Tibial nerve (tissue), 4 donors: ENCODE measurements at regions not wholly inside any gene's neighbourhood (a gene's known extent, or its start where the extent isn't known, plus 50 kb on each side); places are given as distances from the start of the nearest gene placed in this dataset.

Experiments
- DNase-seq, 2 donors: peaks; one replicate each; pipeline ENCODE4 v3.0.0-alpha.2; 2019; ENCODE audit warnings: low spot score in 2 of 2
- H3K27ac ChIP-seq, 4 donors: fragments of 200-600 bp; sonication (generic) in 3 of 4; one replicate each; pipeline ENCODE4 v1.5.1; 2017 to 2019; ENCODE audit warnings: mild to moderate bottlenecking in 1 of 4
- H3K27me3 ChIP-seq, 2 donors: fragments of 200-600 bp; sonication (generic) in 1 of 2; one replicate each; pipeline versions ENCODE4 v1.5.1 to v1.6.0; 2017 to 2019
- H3K36me3 ChIP-seq, 3 donors: fragments of 200-600 bp; sonication (generic); one replicate each; pipeline ENCODE4 v1.5.1; 2018 to 2019
- H3K4me1 ChIP-seq, 4 donors: fragments of 200-600 bp; sonication (generic) in 3 of 4; one replicate each; pipeline ENCODE4 v1.5.1; 2017 to 2019
- H3K4me3 ChIP-seq, 4 donors: fragments of 200-600 bp; sonication (generic) in 3 of 4; one replicate each; pipeline ENCODE4 v1.5.1; 2017 to 2019; ENCODE audit warnings: mild to moderate bottlenecking in 1 of 4, moderate library complexity in 1 of 4
- H3K9me3 ChIP-seq, 4 donors: fragments of 200-600 bp; sonication (generic) in 3 of 4; one replicate each; pipeline ENCODE4 v1.5.1; 2017 to 2019
- EP300 ChIP-seq, 2 donors: sonication (generic); formaldehyde crosslinking; IDR thresholded peaks; one replicate each; pipeline ENCODE4 v1.6.1; 2017; ENCODE audit warnings: antibody characterized with exemption in 2 of 2, mild to moderate bottlenecking in 1 of 2
- POLR2A ChIP-seq, 2 donors: fragments of 450-650 bp; IDR thresholded peaks; one replicate each; pipeline ENCODE4 v1.6.1; 2017; ENCODE audit warnings: antibody characterized with exemption in 2 of 2, mild to moderate bottlenecking in 2 of 2, moderate library complexity in 2 of 2
- WGBS, 2 donors: methylation state at CpG; one replicate each; pipeline ENCODE4 v1.1.5; 2018; 5-methylcytosine and 5-hydroxymethylcytosine counted together
- TF ChIP-seq, protein P1 (sequence below), 5 experiments: fragments of 200-600 bp in 3 of 5; fragments of 450-650 bp in 2 of 5; sonication (generic) in 3 of 5; IDR thresholded peaks; one replicate each; pipeline ENCODE4 v1.5.1; 2016 to 2019; ENCODE audit warnings: antibody characterized with exemption in 5 of 5, mild to moderate bottlenecking in 3 of 5, moderate library complexity in 2 of 5

DNA sequence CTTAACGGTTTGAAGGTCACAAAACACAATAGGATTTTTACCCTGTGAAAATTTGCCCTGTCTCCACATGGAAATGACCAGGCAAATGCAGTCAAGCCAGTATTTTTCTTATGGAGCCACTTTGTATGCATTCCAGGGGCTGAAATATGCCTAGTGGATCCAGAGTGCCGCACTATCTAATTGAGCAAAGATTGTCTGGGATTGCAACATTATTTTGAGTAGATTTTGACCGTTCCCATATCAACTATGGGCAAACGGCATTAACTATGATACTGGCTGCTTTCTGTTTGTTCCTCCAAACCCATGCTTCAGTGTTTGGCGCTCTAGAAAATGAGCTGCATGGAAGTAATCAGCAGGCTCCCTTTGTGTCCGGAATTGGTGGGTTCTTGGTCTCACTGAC is 223.0 kb downstream of the BTG1 start:
- H3K9me3 ChIP-seq, result no peaks in the 10 kb centered on the region
- no peak overlapping the region for H3K4me3 ChIP-seq
- no peaks in the 10 kb centered on the region for H3K27me3 ChIP-seq
- TF ChIP-seq EP300 (IDR thresholded peaks at IDR 0.05) (no peak), POLR2A (IDR thresholded peaks at IDR 0.05) (no peak)
- TF ChIP-seq, protein P1, sequence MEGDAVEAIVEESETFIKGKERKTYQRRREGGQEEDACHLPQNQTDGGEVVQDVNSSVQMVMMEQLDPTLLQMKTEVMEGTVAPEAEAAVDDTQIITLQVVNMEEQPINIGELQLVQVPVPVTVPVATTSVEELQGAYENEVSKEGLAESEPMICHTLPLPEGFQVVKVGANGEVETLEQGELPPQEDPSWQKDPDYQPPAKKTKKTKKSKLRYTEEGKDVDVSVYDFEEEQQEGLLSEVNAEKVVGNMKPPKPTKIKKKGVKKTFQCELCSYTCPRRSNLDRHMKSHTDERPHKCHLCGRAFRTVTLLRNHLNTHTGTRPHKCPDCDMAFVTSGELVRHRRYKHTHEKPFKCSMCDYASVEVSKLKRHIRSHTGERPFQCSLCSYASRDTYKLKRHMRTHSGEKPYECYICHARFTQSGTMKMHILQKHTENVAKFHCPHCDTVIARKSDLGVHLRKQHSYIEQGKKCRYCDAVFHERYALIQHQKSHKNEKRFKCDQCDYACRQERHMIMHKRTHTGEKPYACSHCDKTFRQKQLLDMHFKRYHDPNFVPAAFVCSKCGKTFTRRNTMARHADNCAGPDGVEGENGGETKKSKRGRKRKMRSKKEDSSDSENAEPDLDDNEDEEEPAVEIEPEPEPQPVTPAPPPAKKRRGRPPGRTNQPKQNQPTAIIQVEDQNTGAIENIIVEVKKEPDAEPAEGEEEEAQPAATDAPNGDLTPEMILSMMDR (IDR thresholded peaks at IDR 0.05), result no peak
- 93% methylated on average over 6 of the region's 6 CpGs for WGBS, 2 donors
- DNase-seq, result no peak
- no peaks in the 10 kb centered on the region for H3K36me3 ChIP-seq
- no peak overlapping the region for H3K27ac ChIP-seq
- peaks cover 0 to 3% (median 0%) of the 10 kb centered on the region in 4 donors for H3K4me1 ChIP-seq

DNA sequence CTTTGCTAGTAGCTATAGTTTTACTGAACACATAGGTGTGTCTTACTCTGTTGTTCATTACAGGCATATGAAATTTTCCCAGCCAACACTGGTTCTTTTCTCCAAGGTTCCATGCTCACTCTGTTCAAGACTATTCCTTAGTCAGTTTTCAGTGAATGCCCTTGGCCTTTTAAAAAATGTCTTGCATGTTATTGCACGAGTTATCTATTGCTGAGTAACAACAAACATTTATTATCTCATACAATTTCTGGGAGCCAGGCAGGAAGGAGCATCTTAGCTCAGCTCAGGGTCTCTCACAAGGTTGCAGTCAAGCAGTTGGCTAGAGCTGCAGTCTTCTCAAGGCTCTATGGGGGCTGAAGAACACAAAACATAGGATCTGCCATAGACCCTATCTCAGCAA is 223.5 kb downstream of the BTG1 start:
- Histone ChIP-seq H3K36me3 (no peaks in the 10 kb centered on the region), H3K9me3 (no peaks in the 10 kb centered on the region), H3K27ac (no peak overlapping the region), H3K4me1 (peaks cover 0 to 3% (median 0%) of the 10 kb centered on the region in 4 donors), H3K27me3 (no peaks in the 10 kb centered on the region), H3K4me3 (no peak overlapping the region)
- DNase-seq, result no peak
- TF ChIP-seq, protein P1 (IDR thresholded peaks at IDR 0.05), result no peak
- TF ChIP-seq EP300 (IDR thresholded peaks at IDR 0.05) (no peak), POLR2A (IDR thresholded peaks at IDR 0.05) (no peak)
- 28 to 32% methylated on average over 1 of the region's 1 CpG for WGBS, 2 donors

DNA sequence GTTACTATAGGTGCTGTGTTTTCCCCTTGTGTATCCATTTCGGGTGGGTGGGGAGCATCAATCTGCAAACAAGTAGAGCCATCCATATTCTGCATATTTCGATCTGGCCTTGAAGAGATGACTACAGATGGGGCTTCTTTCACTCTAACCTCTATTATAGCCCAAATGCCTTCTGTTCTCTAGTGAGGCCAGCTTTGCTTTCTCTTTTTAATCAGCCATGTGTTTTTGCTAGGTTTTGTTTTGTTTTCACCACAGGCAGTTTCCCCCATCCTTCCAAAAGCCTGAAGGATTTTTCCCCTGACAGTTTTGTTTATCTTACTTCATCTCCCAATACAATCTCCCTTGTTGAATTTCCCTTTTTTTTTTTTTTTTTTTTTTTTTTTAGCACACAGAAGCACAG is 224.1 kb downstream of the BTG1 start:
- H3K27ac ChIP-seq, result no peak overlapping the region
- TF ChIP-seq, protein P1 (IDR thresholded peaks at IDR 0.05), result no peak
- TF ChIP-seq EP300 (IDR thresholded peaks at IDR 0.05) (no peak), POLR2A (IDR thresholded peaks at IDR 0.05) (no peak)
- H3K27me3 ChIP-seq, result no peaks in the 10 kb centered on the region
- H3K4me1 ChIP-seq, result peaks cover 0 to 3% (median 0%) of the 10 kb centered on the region in 4 donors
- H3K36me3 ChIP-seq, result no peaks in the 10 kb centered on the region
- WGBS, 2 donors, result 68 to 77% methylated on average over 2 of the region's 2 CpGs
- no peaks in the 10 kb centered on the region for H3K9me3 ChIP-seq
- H3K4me3 ChIP-seq, result no peak overlapping the region
- no peak for DNase-seq

DNA sequence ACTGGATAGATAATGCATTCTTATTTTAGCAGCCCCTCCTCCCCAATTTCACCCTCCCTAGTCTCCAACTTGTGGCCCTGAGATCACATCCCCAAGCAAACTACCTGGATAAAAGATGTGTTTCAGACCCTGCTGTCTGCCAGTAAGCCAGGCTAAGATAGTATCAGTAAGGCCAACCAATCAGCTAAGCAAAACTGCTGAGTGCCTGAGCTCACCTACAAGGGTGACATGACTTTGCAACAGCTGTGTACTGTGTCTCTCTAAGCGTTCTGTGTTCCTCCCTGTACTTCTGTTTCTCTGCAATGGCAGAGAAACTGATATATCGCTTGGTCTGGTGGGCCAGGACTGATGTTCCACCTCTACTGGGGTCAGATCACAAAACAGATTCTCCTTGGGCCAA is 224.9 kb downstream of the BTG1 start:
- Histone ChIP-seq H3K27me3 (no peaks in the 10 kb centered on the region), H3K4me1 (peaks cover 0 to 3% (median 0%) of the 10 kb centered on the region in 4 donors), H3K36me3 (no peaks in the 10 kb centered on the region), H3K9me3 (no peaks in the 10 kb centered on the region), H3K4me3 (no peak overlapping the region), H3K27ac (no peak overlapping the region)
- DNase-seq, result no peak
- 94 to 97% methylated on average over 2 of the region's 2 CpGs for WGBS, 2 donors
- TF ChIP-seq, protein P1 (IDR thresholded peaks at IDR 0.05), result no peak
- TF ChIP-seq EP300 (IDR thresholded peaks at IDR 0.05), result no peak
- no peak for TF ChIP-seq POLR2A (IDR thresholded peaks at IDR 0.05)

DNA sequence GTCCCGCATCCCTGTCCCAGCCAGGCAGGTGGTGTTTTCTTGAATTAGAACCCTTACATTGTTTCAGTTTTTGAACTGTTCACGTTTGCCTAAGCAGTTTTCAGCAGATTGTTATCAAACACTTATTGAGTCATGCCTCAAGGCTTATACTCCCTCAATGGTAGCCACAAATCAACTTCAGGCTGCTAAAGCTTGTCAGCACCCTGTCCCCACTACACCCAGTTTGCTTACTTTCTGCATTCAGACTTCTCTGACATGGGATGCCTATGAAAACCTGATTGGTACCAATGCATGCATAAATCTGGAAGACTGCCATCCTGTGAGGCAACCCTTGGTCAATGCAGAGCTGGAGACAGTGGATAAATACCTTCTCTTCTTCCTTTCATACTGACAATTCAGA is 225.4 kb downstream of the BTG1 start:
- no peaks in the 10 kb centered on the region for H3K36me3 ChIP-seq
- DNase-seq, result no peak
- TF ChIP-seq, protein P1 (IDR thresholded peaks at IDR 0.05), result no peak
- TF ChIP-seq EP300 (IDR thresholded peaks at IDR 0.05) (no peak), POLR2A (IDR thresholded peaks at IDR 0.05) (no peak)
- WGBS, 2 donors, result 81 to 82% methylated on average over 2 of the region's 2 CpGs
- H3K4me3 ChIP-seq, result no peak overlapping the region
- H3K27ac ChIP-seq, result no peak overlapping the region
- H3K4me1 ChIP-seq, result peaks cover 0 to 3% (median 0%) of the 10 kb centered on the region in 4 donors
- H3K9me3 ChIP-seq, result no peaks in the 10 kb centered on the region
- no peaks in the 10 kb centered on the region for H3K27me3 ChIP-seq
